Epithelial cell of prostate (primary cell): ENCODE measurements at regions not wholly inside any gene's neighbourhood (a gene's known extent, or its start where the extent isn't known, plus 50 kb on each side); places are given as distances from the start of the nearest gene placed in this dataset.

ENCODE experiments used
- DNase-seq: peaks from one replicate; pipeline ENCODE4 v3.0.0-alpha.2; 2011; ENCODE audit warnings: low read depth, low spot score
- H3K27ac ChIP-seq: fragments of 450-650 bp; 2 replicates; pipeline ENCODE4 v1.5.1; 2017; ENCODE audit warnings: mild to moderate bottlenecking

GRCh38 chr1:229759586-229759985, 133.5 kb downstream of the URB2 start:
- H3K27ac ChIP-seq, result no peak overlapping the region
- no peak for DNase-seq

GRCh38 chr1:229760478-229760996, 134.5 kb downstream of the URB2 start:
- DNase-seq, result no peak
- H3K27ac ChIP-seq, result no peak overlapping the region

GRCh38 chr1:229762891-229763290, 136.8 kb downstream of the URB2 start:
- H3K27ac ChIP-seq, result no peak overlapping the region

GRCh38 chr1:229768232-229768631, 142.2 kb downstream of the URB2 start:
- H3K27ac ChIP-seq, result no peak overlapping the region
- no peak for DNase-seq

More at GRCh38 chr1:229762891-229763290, 136.8 kb downstream of the URB2 start:
- no peak for DNase-seq

- no peak for DNase-seq
Measured at GRCh38 chr1:229769006-229769405, 143.0 kb downstream of the URB2 start.

GRCh38 chr1:229769809-229770208, 143.8 kb downstream of the URB2 start:
- no peak overlapping the region for H3K27ac ChIP-seq
- DNase-seq, result no peak

More at GRCh38 chr1:229769006-229769405, 143.0 kb downstream of the URB2 start:
- no peak overlapping the region for H3K27ac ChIP-seq

- no peak overlapping the region for H3K27ac ChIP-seq
Measured at GRCh38 chr1:229778794-229779193, 152.7 kb downstream of the URB2 start.

GRCh38 chr1:229781453-229781852, 155.4 kb downstream of the URB2 start:
- DNase-seq, result no peak
- H3K27ac ChIP-seq, result no peak overlapping the region

More at GRCh38 chr1:229778794-229779193, 152.7 kb downstream of the URB2 start:
- no peak for DNase-seq

GRCh38 chr1:229782469-229782868, 156.4 kb downstream of the URB2 start:
- no peak overlapping the region for H3K27ac ChIP-seq
- no peak for DNase-seq

GRCh38 chr1:229784834-229785233, 158.8 kb downstream of the URB2 start:
- H3K27ac ChIP-seq, result no peak overlapping the region
- DNase-seq, result no peak

GRCh38 chr1:229786974-229787610, 161.0 kb downstream of the URB2 start:
- H3K27ac ChIP-seq, result no peak overlapping the region
- DNase-seq, result no peak

GRCh38 chr1:229788004-229788403, 162.0 kb downstream of the URB2 start:
- DNase-seq, result no peak

GRCh38 chr1:229792012-229792975, 166.2 kb downstream of the URB2 start:
- H3K27ac ChIP-seq, result no peak overlapping the region
- no peak for DNase-seq

More at GRCh38 chr1:229788004-229788403, 162.0 kb downstream of the URB2 start:
- H3K27ac ChIP-seq, result no peak overlapping the region

- no peak overlapping the region for H3K27ac ChIP-seq
- no peak for DNase-seq
Measured at GRCh38 chr1:229793488-229793887, 167.4 kb downstream of the URB2 start.

- no peak overlapping the region for H3K27ac ChIP-seq
- DNase-seq, result no peak
Measured at GRCh38 chr1:229798558-229798957, 172.5 kb downstream of the URB2 start.

GRCh38 chr1:229803626-229804217, 177.7 kb downstream of the URB2 start:
- H3K27ac ChIP-seq, result no peak overlapping the region
- DNase-seq, result peak; percentile 45

GRCh38 chr1:229808272-229808671, 182.2 kb downstream of the URB2 start:
- H3K27ac ChIP-seq, result no peak overlapping the region
- DNase-seq, result no peak

GRCh38 chr1:229810140-229810539, 184.1 kb downstream of the URB2 start:
- no peak overlapping the region for H3K27ac ChIP-seq
- DNase-seq, result no peak

- no peak for DNase-seq
- H3K27ac ChIP-seq, result no peak overlapping the region
Measured at GRCh38 chr1:229810961-229811360, 184.9 kb downstream of the URB2 start.

- no peak overlapping the region for H3K27ac ChIP-seq
- DNase-seq, result no peak
Measured at GRCh38 chr1:229812148-229812547, 186.1 kb downstream of the URB2 start.

GRCh38 chr1:229812693-229813092, 186.6 kb downstream of the URB2 start:
- no peak for DNase-seq

More at GRCh38 chr1:229812693-229813092, 186.6 kb downstream of the URB2 start:
- H3K27ac ChIP-seq, result no peak overlapping the region
